ENCODE measurements at regions not wholly inside any gene's neighbourhood (a gene's known extent, or its start where the extent isn't known, plus 50 kb on each side); places are given as distances from the start of the nearest gene placed in this dataset.
"Not testable (repeated sequence)": the region's sequence is repeated elsewhere in the genome, so short reads cannot be mapped to it uniquely, and the experiment has no call there.

GRCh38 chr3:17820275-17820674 is 77.8 kb upstream of the TBC1D5 start:
- Mint-ChIP-seq H3K27ac (no peak overlapping the region), H3K27me3 (no peaks in the 10 kb centered on the region), H3K36me3 (ENCODE audit: insufficient read depth) (no peaks in the 10 kb centered on the region), H3K4me1 (ENCODE audit: low read depth) (peaks cover 7% of the 10 kb centered on the region), H3K4me3 (ENCODE audit: low read depth) (no peak overlapping the region), H3K9me3 (ENCODE audit: low read depth) (no peaks in the 10 kb centered on the region)
- no peak for DNase-seq (ENCODE audit: low spot score, unreplicated experiment)
- no peak for TF ChIP-seq CTCF (IDR thresholded peaks at IDR 0.05; ENCODE audit: unreplicated experiment)

GRCh38 chr3:17817973-17818372 is 75.5 kb upstream of the TBC1D5 start:
- not testable (repeated sequence) for H3K36me3 Mint-ChIP-seq (ENCODE audit: insufficient read depth); H3K9me3 Mint-ChIP-seq (ENCODE audit: low read depth); DNase-seq (ENCODE audit: low spot score, unreplicated experiment); H3K4me1 Mint-ChIP-seq (ENCODE audit: low read depth); H3K4me3 Mint-ChIP-seq (ENCODE audit: low read depth); H3K27me3 Mint-ChIP-seq; H3K27ac Mint-ChIP-seq

GRCh38 chr3:17817545-17817944 is 75.1 kb upstream of the TBC1D5 start:
- TF ChIP-seq CTCF (IDR thresholded peaks at IDR 0.05; ENCODE audit: unreplicated experiment), result no peak

GRCh38 chr3:17816839-17817238 is 74.4 kb upstream of the TBC1D5 start:
- not testable (repeated sequence) for H3K4me1 Mint-ChIP-seq (ENCODE audit: low read depth); H3K9me3 Mint-ChIP-seq (ENCODE audit: low read depth); DNase-seq (ENCODE audit: low spot score, unreplicated experiment); H3K4me3 Mint-ChIP-seq (ENCODE audit: low read depth); H3K36me3 Mint-ChIP-seq (ENCODE audit: insufficient read depth); H3K27ac Mint-ChIP-seq; H3K27me3 Mint-ChIP-seq

More at GRCh38 chr3:17817545-17817944, 75.1 kb upstream of the TBC1D5 start:
- H3K9me3 Mint-ChIP-seq (ENCODE audit: low read depth), result no peaks in the 10 kb centered on the region
- no peaks in the 10 kb centered on the region for H3K4me1 Mint-ChIP-seq (ENCODE audit: low read depth)
- H3K4me3 Mint-ChIP-seq (ENCODE audit: low read depth), result no peak overlapping the region
- no peaks in the 10 kb centered on the region for H3K36me3 Mint-ChIP-seq (ENCODE audit: insufficient read depth)
- no peaks in the 10 kb centered on the region for H3K27me3 Mint-ChIP-seq
- no peak for DNase-seq (ENCODE audit: low spot score, unreplicated experiment)
- no peak overlapping the region for H3K27ac Mint-ChIP-seq

- H3K27ac Mint-ChIP-seq, result not testable (repeated sequence)
These were observed 69.9 kb upstream of the TBC1D5 start for GRCh38 chr3:17812328-17812727.

GRCh38 chr3:17811646-17812045 is 69.2 kb upstream of the TBC1D5 start:
- Mint-ChIP-seq H3K36me3 (ENCODE audit: insufficient read depth) (no peaks in the 10 kb centered on the region), H3K4me3 (ENCODE audit: low read depth) (no peak overlapping the region), H3K9me3 (ENCODE audit: low read depth) (no peaks in the 10 kb centered on the region), H3K27me3 (no peaks in the 10 kb centered on the region), H3K4me1 (ENCODE audit: low read depth) (no peaks in the 10 kb centered on the region), H3K27ac (no peak overlapping the region)
- TF ChIP-seq CTCF (IDR thresholded peaks at IDR 0.05; ENCODE audit: unreplicated experiment), result no peak
- no peak for DNase-seq (ENCODE audit: low spot score, unreplicated experiment)

More at GRCh38 chr3:17812328-17812727, 69.9 kb upstream of the TBC1D5 start:
- not testable (repeated sequence) for H3K9me3 Mint-ChIP-seq (ENCODE audit: low read depth); H3K4me1 Mint-ChIP-seq (ENCODE audit: low read depth); H3K36me3 Mint-ChIP-seq (ENCODE audit: insufficient read depth); DNase-seq (ENCODE audit: low spot score, unreplicated experiment); H3K4me3 Mint-ChIP-seq (ENCODE audit: low read depth); H3K27me3 Mint-ChIP-seq

GRCh38 chr3:17810759-17811158 is 68.3 kb upstream of the TBC1D5 start:
- Mint-ChIP-seq H3K36me3 (ENCODE audit: insufficient read depth) (no peaks in the 10 kb centered on the region), H3K9me3 (ENCODE audit: low read depth) (no peaks in the 10 kb centered on the region), H3K27me3 (no peaks in the 10 kb centered on the region), H3K4me3 (ENCODE audit: low read depth) (no peak overlapping the region), H3K27ac (no peak overlapping the region), H3K4me1 (ENCODE audit: low read depth) (no peaks in the 10 kb centered on the region)
- DNase-seq (ENCODE audit: low spot score, unreplicated experiment), result no peak
- TF ChIP-seq CTCF (IDR thresholded peaks at IDR 0.05; ENCODE audit: unreplicated experiment), result no peak

Measured in progenitor cell of endocrine pancreas (in vitro differentiated cells).